Skin of body (tissue), 1 donor: ENCODE measurements at regions not wholly inside any gene's neighbourhood (a gene's known extent, or its start where the extent isn't known, plus 50 kb on each side); places are given as distances from the start of the nearest gene placed in this dataset.

Source experiments
- DNase-seq: peaks from one replicate; lab custom pipeline; 2025; lab: John Stamatoyannopoulos, UW

- peak; percentile 6 for DNase-seq
Measured at GRCh38 chr13:33372251-33372919, 86.8 kb upstream of the STARD13 start.

DNA sequence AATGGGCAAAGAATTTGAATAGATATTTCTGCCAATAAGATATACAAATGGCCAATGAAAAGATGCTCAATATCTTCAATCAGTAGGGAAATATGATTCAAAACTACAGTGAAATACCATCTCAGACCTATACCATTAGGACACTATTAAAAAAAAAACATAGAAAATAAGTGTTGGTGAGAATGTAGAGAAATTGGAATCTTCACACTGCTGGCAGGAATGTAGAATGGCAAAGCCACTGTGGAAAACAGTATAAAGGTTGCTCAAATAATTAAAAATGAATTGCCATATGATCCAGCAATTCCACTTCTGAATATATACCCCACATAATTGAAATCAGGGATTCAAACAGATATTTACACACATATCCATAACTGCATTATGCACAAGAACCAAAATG is 88.1 kb upstream of the STARD13 start:
- DNase-seq, result no peak

GRCh38 chr13:33375421-33375820 is 89.9 kb upstream of the STARD13 start:
- no peak for DNase-seq

GRCh38 chr13:33376212-33376611 is 90.7 kb upstream of the STARD13 start:
- no peak for DNase-seq

GRCh38 chr13:33377411-33377810 is 91.9 kb upstream of the STARD13 start:
- DNase-seq, result no peak

DNA sequence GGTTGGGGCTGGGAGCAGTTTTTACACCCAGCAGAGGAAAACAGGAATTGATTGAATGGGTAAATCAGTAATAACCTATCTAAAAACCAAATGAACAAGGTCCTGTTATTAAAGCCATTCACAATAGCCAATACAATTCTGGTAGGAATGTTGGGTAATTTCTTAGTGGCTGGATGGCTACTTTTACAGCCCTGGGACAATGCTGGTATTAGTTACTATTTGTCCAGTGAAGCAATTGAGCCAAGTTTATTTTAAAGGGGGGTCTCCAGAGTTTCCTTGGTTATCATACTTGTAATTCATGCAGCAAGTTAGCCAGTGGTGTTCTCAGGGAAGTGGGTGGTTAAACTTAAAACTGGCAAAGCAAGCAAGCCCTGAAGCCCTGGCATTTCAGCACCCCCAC is 92.3 kb upstream of the STARD13 start:
- no peak for DNase-seq

DNA sequence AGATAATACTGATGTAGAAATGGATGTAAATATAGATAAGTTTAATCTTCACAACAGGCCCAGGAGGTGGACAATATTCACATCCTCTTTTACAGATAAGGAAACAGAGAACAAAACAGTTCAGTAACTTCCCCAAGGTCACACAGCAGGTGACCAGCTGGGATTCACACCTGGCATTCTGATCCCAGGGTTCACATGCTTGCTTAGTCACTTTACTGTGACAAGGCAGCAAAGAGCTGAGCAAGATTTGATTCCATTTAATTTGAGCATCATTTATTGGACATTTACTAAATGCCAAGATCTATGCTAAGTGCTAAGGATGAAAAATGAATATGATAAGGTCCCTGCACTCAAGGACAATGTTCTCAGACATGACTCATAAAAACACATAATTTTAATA is 94.1 kb upstream of the STARD13 start:
- DNase-seq, result no peak

DNA sequence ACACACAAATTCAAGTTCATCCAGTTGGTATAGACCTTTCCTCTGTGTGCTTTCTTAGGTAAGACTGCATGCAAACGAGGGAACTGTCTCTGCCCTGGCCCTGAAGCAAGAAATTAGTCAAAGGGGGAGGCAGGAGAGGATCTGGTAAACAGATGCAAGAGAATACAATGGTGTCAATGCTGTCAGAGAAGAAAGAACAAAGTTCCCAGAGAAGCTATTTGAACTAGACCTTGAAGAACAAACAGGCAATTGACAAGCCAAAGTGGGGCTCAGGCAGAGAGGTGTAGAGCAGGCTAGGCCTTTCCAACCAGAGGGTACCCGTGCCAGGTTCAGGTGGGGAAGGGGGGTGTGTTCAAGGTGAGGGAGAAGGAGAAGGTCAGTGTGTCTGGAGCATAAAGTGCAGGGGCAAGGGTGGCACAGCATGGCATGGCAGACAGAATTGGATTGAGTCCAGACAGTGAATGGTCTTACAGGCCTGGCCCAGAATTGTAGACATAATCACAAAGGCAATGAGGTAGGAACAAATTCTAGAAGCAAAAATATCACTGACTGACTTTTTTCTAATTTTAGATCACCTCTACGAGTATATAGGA is 95.0 kb upstream of the STARD13 start:
- peak; percentile 7 for DNase-seq

DNA sequence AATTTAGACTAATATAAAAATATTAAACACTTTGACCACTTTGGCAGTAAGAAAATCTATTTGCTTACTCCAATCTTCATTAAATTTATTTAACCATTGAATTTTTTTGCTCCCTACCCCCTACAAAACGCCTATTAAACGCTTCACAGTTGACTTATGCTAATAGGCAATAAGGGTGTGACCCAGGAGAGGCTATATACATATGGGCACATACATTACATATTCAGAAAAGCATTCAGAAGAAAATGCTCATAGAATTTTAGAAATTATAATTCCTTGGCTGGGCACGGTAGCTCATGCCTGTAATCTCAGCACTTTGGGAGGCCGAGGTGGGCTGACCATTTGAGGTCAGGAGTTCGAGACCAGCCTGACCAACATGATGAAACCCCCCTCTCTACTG is 95.6 kb upstream of the STARD13 start:
- no peak for DNase-seq

- DNase-seq, result no peak
Measured at GRCh38 chr13:33381906-33382305, 96.4 kb upstream of the STARD13 start.

- DNase-seq, result no peak
Measured at GRCh38 chr13:33383724-33384577, 98.4 kb upstream of the STARD13 start.

DNA sequence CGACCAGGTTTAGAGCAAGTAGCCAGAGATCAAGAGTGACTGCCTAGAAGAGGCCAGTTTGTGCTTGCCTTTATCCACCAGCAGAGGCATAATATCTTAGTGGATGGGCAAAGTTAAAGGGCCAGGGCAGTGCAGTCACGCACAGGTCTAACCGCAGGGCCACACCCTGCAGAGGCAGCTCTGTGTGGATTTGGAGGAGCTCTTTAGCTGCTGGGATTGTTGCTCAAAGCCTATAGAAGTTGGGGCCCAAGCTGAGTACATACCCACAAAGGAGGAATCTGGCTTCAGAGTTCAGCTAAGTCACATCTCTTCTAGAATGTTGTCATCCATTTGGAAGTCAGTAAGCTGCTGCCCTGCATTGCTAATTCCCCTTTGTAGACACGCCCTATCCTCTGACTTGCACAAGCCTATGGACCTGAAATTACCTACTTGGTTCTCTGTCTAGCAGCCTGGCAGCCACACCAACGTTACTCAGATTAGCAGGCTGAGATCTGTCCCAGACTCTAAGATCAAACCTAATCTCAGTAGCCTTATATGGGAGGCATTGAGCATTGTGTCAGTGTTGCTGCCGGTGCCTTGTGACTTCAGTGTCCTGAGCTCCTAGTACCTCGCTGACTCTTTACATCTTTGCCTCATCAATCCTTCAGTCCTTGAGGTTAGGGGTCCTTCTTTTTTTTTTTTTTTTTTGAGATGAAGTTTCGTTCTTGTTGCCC is 102.9 kb upstream of the STARD13 start:
- DNase-seq, result no peak

- DNase-seq, result no peak
Measured at GRCh38 chr13:33392794-33393405, 107.3 kb upstream of the STARD13 start.

- no peak for DNase-seq
Measured at GRCh38 chr13:33394294-33394932, 108.9 kb upstream of the STARD13 start.

GRCh38 chr13:33401238-33401637 is 115.7 kb upstream of the STARD13 start:
- no peak for DNase-seq

DNA sequence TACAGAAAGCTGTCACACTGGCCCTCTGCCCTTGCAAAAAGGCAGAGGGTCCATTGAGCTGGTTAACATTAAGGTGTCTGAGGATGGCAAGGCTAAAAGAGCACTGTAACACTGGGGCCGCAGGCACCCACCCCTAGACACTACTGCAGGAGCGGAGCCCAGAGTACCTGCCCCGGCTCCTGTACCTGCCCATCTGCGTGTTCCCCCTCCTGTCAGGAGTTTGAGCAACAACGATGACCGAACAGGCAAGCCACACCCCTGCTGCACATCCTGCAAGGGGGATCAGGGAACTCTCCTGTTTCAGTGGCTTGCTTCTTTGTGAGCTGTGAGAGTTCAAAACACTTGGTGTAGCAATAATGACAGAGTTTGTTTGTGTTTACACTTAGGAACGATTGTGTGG is 117.4 kb upstream of the STARD13 start:
- DNase-seq, result no peak

- no peak for DNase-seq
Measured at GRCh38 chr13:33403807-33404362, 118.3 kb upstream of the STARD13 start.

- no peak for DNase-seq
Measured at GRCh38 chr13:33405371-33405770, 119.8 kb upstream of the STARD13 start.

GRCh38 chr13:33409673-33410510 is 124.3 kb upstream of the STARD13 start:
- no peak for DNase-seq

DNA sequence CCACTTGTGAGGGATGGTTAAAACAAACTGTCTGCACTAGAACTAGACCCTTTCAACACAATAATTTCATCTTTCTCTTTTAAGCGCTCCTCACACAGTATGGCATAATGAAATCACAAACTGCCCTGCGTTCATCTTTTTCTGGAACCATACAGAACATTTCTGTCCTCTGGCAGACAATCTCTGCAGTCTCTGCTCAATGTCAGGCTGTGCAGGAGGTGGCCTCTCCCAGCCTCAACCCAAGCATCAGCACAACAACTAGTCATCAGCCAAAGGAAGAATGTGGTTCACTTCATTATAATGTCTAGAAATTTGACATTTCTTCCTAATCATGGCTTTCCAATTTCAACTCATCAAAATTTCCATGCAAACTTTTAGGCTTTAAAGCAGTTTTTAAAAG is 125.1 kb upstream of the STARD13 start:
- no peak for DNase-seq
